ENCODE measurements at regions not wholly inside any gene's neighbourhood (a gene's known extent, or its start where the extent isn't known, plus 50 kb on each side); places are given as distances from the start of the nearest gene placed in this dataset.
"Not testable (repeated sequence)": the region's sequence is repeated elsewhere in the genome, so short reads cannot be mapped to it uniquely, and the experiment has no call there.

- no peak for DNase-seq (ENCODE audit: low read depth)
Measured at GRCh38 chr20:53856300-53857295, 213.8 kb downstream of the BCAS1 start.

- no peak for DNase-seq (ENCODE audit: low read depth)
Measured at GRCh38 chr20:53855733-53856132, 214.7 kb downstream of the BCAS1 start.

- DNase-seq (ENCODE audit: low read depth) = not testable (repeated sequence)
Measured at GRCh38 chr20:53854609-53854926, 215.8 kb downstream of the BCAS1 start.

- DNase-seq (ENCODE audit: low read depth) = no peak
Measured at GRCh38 chr20:53853111-53853713, 217.2 kb downstream of the BCAS1 start.

- DNase-seq (ENCODE audit: low read depth) = no peak
Measured at GRCh38 chr20:53852691-53853090, 217.7 kb downstream of the BCAS1 start.

- no peak for DNase-seq (ENCODE audit: low read depth)
Measured at GRCh38 chr20:53852014-53852413, 218.4 kb downstream of the BCAS1 start.

- no peak for DNase-seq (ENCODE audit: low read depth)
Measured at GRCh38 chr20:53850319-53850718, 220.1 kb downstream of the BCAS1 start.

- DNase-seq (ENCODE audit: low read depth) = no peak
Measured at GRCh38 chr20:53849471-53850059, 220.8 kb downstream of the BCAS1 start.

GRCh38 chr20:53848304-53848703 is 222.1 kb downstream of the BCAS1 start:
- DNase-seq (ENCODE audit: low read depth) = no peak

- no peak for DNase-seq (ENCODE audit: low read depth)
Measured at GRCh38 chr20:53847837-53848170, 222.6 kb downstream of the BCAS1 start.

- no peak for DNase-seq (ENCODE audit: low read depth)
Measured at GRCh38 chr20:53847139-53847836, 223.1 kb downstream of the BCAS1 start.

GRCh38 chr20:53846640-53847039 is 223.8 kb downstream of the BCAS1 start:
- DNase-seq (ENCODE audit: low read depth) = no peak

GRCh38 chr20:53845980-53846379 is 224.4 kb downstream of the BCAS1 start:
- no peak for DNase-seq (ENCODE audit: low read depth)

- DNase-seq (ENCODE audit: low read depth) = no peak
Measured at GRCh38 chr20:53844259-53844658, 226.1 kb downstream of the BCAS1 start.

- DNase-seq (ENCODE audit: low read depth) = no peak
Measured at GRCh38 chr20:53843645-53844044, 226.7 kb downstream of the BCAS1 start.

GRCh38 chr20:53842301-53843099 is 227.9 kb downstream of the BCAS1 start:
- DNase-seq (ENCODE audit: low read depth) = no peak

GRCh38 chr20:53841741-53842140 is 228.7 kb downstream of the BCAS1 start:
- DNase-seq (ENCODE audit: low read depth) = no peak

- DNase-seq (ENCODE audit: low read depth) = no peak
Measured at GRCh38 chr20:53840532-53840931, 229.9 kb downstream of the BCAS1 start.

GRCh38 chr20:53839423-53840176 is 230.8 kb downstream of the BCAS1 start:
- no peak for DNase-seq (ENCODE audit: low read depth)

- DNase-seq (ENCODE audit: low read depth) = no peak
Measured at GRCh38 chr20:53838311-53838868, 232.0 kb downstream of the BCAS1 start.
